WERI-Rb-1 (cell line): ENCODE measurements at regions not wholly inside any gene's neighbourhood (a gene's known extent, or its start where the extent isn't known, plus 50 kb on each side); places are given as distances from the start of the nearest gene placed in this dataset.
"Not testable (repeated sequence)": the region's sequence is repeated elsewhere in the genome, so short reads cannot be mapped to it uniquely, and the experiment has no call there.

Experiments
- DNase-seq: peaks from one replicate; pipeline ENCODE4 v3.0.0-alpha.2; 2020
- H3K27ac ChIP-seq: fragments of 250-450 bp; sonication (Bioruptor Pico); 2 replicates; pipeline ENCODE4 v1.5.1; 2020; ENCODE audit warnings: mild to moderate bottlenecking, moderate library complexity
- H3K27me3 ChIP-seq: fragments of 250-450 bp; sonication (Bioruptor Pico); 2 replicates; pipeline ENCODE4 v1.5.1; 2021; ENCODE audit warnings: mild to moderate bottlenecking, low read depth, moderate library complexity; ENCODE audit not compliant: insufficient read depth, severe bottlenecking
- H3K36me3 ChIP-seq: fragments of 250-450 bp; sonication (Bioruptor Pico); 2 replicates; pipeline ENCODE4 v1.5.1; 2020; ENCODE audit warnings: mild to moderate bottlenecking, moderate library complexity
- H3K4me3 ChIP-seq: 2 replicates; pipeline ENCODE4 v1.5.1; 2011; ENCODE audit warnings: low read depth, mild to moderate bottlenecking, control low read depth, low read length
- H3K9me3 ChIP-seq: fragments of 250-450 bp; sonication (Bioruptor Pico); 2 replicates; pipeline ENCODE4 v1.5.1; 2021; ENCODE audit warnings: mild to moderate bottlenecking, moderate library complexity; ENCODE audit not compliant: severe bottlenecking
- TF ChIP-seq, protein P1 (sequence below): IDR thresholded peaks from 2 replicates; pipeline ENCODE4 v1.5.1; 2011; ENCODE audit warnings: low read depth, mild to moderate bottlenecking, control low read depth, inconsistent platforms, low read length

GRCh38 chr18:66043009-66043408, 292.2 kb downstream of the CDH7 start:
- H3K9me3 ChIP-seq = no peaks in the 10 kb centered on the region
- DNase-seq = no peak
- TF ChIP-seq, protein P1, sequence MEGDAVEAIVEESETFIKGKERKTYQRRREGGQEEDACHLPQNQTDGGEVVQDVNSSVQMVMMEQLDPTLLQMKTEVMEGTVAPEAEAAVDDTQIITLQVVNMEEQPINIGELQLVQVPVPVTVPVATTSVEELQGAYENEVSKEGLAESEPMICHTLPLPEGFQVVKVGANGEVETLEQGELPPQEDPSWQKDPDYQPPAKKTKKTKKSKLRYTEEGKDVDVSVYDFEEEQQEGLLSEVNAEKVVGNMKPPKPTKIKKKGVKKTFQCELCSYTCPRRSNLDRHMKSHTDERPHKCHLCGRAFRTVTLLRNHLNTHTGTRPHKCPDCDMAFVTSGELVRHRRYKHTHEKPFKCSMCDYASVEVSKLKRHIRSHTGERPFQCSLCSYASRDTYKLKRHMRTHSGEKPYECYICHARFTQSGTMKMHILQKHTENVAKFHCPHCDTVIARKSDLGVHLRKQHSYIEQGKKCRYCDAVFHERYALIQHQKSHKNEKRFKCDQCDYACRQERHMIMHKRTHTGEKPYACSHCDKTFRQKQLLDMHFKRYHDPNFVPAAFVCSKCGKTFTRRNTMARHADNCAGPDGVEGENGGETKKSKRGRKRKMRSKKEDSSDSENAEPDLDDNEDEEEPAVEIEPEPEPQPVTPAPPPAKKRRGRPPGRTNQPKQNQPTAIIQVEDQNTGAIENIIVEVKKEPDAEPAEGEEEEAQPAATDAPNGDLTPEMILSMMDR = no peak
- H3K27ac ChIP-seq = no peak overlapping the region
- H3K4me3 ChIP-seq = no peak overlapping the region
- H3K27me3 ChIP-seq = no peaks in the 10 kb centered on the region
- no peaks in the 10 kb centered on the region for H3K36me3 ChIP-seq

- no peaks in the 10 kb centered on the region for H3K9me3 ChIP-seq
- TF ChIP-seq, protein P1 = no peak
- no peak for DNase-seq
Observed at GRCh38 chr18:66013969-66014368, 263.2 kb downstream of the CDH7 start.

DNA sequence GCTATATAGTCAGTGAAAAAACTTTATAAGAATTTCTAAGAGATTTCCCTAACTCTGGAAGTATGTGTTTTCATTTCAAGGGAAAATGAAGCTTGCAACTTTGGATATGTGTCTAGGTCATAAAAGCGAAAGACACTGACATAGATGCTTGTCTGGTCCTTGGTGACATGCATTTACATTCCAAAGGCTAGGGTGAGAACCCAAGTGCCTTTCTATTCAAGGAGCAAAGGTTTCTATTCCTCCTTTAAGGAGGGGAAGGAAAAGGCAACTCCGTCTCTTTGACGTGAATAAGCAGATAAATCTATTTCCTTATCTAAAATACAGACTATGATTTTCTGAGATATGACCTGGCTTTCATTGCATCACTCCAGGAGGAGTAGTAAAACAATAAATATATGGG, 261.1 kb downstream of the CDH7 start:
- TF ChIP-seq, protein P1 = no peak
- Histone ChIP-seq H3K36me3 (no peaks in the 10 kb centered on the region), H3K4me3 (no peak overlapping the region), H3K27ac (no peak overlapping the region), H3K27me3 (no peaks in the 10 kb centered on the region), H3K9me3 (no peaks in the 10 kb centered on the region)
- no peak for DNase-seq

More at GRCh38 chr18:66013969-66014368, 263.2 kb downstream of the CDH7 start:
- Histone ChIP-seq H3K27me3 (no peaks in the 10 kb centered on the region), H3K36me3 (no peaks in the 10 kb centered on the region), H3K27ac (no peak overlapping the region), H3K4me3 (no peak overlapping the region)

GRCh38 chr18:66005831-66006588, 255.2 kb downstream of the CDH7 start:
- H3K9me3 ChIP-seq = no peaks in the 10 kb centered on the region

DNA sequence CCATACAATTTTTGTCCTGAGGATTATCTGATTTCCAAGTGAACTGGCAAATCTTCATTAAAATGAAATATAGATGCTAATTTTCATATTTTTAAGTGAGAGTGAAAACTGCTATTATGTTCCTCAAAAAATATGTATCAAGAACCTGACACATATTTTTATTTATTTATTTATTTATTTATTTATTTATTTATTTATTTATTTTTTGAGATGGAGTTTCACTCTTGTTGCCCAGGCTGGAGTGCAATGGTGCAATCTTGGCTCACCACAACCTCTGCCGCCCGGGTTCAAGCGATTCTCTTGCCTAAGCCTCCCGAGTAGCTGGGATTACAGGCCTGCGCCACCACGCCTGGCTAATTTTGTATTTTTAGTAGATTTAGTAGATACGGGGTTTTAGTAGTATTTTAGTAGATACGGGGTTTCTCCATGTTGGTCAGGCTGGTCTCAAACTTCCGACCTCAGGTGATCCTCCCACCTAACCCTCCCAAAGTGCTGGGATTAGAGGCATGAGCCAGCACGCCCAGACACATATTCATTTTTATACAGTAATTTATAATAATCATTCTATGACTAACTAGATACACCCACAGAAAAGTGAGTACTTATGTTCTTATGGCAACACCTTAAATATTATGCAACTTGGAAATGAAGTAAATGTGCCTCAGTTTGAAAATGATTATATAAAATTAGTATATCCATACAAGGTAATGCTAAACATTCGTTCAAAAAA, 248.3 kb downstream of the CDH7 start:
- not testable (repeated sequence) for DNase-seq, H3K27ac ChIP-seq, H3K9me3 ChIP-seq, H3K4me3 ChIP-seq, H3K36me3 ChIP-seq, H3K27me3 ChIP-seq

More at GRCh38 chr18:66005831-66006588, 255.2 kb downstream of the CDH7 start:
- no peak for DNase-seq
- TF ChIP-seq, protein P1 = no peak
- Histone ChIP-seq H3K36me3 (no peaks in the 10 kb centered on the region), H3K27ac (no peak overlapping the region), H3K27me3 (no peaks in the 10 kb centered on the region), H3K4me3 (no peak overlapping the region)

DNA sequence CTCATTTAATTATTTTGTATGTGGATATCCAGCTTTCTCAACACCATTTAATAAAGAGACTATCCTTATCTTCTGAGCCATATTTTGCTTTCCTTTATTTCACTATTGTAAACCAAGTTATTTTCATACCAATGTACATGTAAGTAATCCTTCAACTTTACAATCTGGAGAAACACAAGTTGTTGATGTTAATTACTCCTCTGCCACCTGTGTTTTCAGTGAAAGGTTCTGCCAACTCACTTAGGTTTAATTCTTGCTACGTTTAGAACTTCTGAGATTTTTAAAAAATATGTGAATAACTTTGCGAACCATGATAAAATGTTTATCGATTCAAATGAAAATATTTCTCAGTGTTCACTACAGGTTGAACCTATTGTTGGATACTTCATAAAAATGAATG, 244.4 kb downstream of the CDH7 start:
- Histone ChIP-seq H3K27ac (no peak overlapping the region), H3K4me3 (no peak overlapping the region), H3K9me3 (no peaks in the 10 kb centered on the region), H3K27me3 (no peaks in the 10 kb centered on the region), H3K36me3 (no peaks in the 10 kb centered on the region)
- no peak for DNase-seq
- TF ChIP-seq, protein P1 = no peak
